H1 (cell line): ENCODE measurements at regions not wholly inside any gene's neighbourhood (a gene's known extent, or its start where the extent isn't known, plus 50 kb on each side); places are given as distances from the start of the nearest gene placed in this dataset.

ENCODE experiments used
- CTCF ChIA-PET: fragments of 300-600 bp; sonication (Branson Sonifier 250); formaldehyde crosslinking; loops from one replicate; lab custom pipeline; 2021; ENCODE audit not compliant: partially characterized antibody; lab: Charles Lee
- POLR2A ChIA-PET: fragments of 300-600 bp; sonication (Branson Sonifier 250); formaldehyde crosslinking; loops from one replicate; lab custom pipeline; 2021; ENCODE audit warnings: inconsistent platforms; ENCODE audit not compliant: partially characterized antibody; lab: Charles Lee
- DNase-seq, 2 experiments: peaks; one replicate each; pipeline versions ENCODE4 v3.0.0 to v3.0.0-alpha.2; 2010 to 2022; ENCODE audit warnings: low spot score in 2 of 2, low read depth in 1 of 2, mixed read lengths in 1 of 2
- FAIRE-seq: peaks from 2 replicates; lab custom pipeline; 2011; peaks lifted over from hg19 to GRCh38; lab: Jason Lieb, UNC
- H2AFZ ChIP-seq: 2 replicates; pipeline ENCODE4 v1.8.1; 2012; ENCODE audit warnings: low read length, inconsistent platforms
- H2AK5ac ChIP-seq: 2 replicates; pipeline ENCODE4 v1.6.1; 2013; ENCODE audit warnings: low read depth, low read length
- H2BK120ac ChIP-seq: replicated peaks from 2 replicates; pipeline ENCODE3; 2013; ENCODE audit warnings: low read depth, low read length, inconsistent platforms
- H2BK12ac ChIP-seq: 2 replicates; pipeline ENCODE4 v1.6.1; 2013; ENCODE audit warnings: low read depth, low read length
- H2BK15ac ChIP-seq: 2 replicates; pipeline ENCODE4 v1.6.1; 2013; ENCODE audit warnings: low read length
- H2BK20ac ChIP-seq: 2 replicates; pipeline ENCODE4 v1.6.1; 2013; ENCODE audit warnings: low read length
- H2BK5ac ChIP-seq: 2 replicates; pipeline ENCODE4 v1.6.1; 2013; ENCODE audit warnings: low read depth, low read length
- H3K14ac ChIP-seq: 2 replicates; pipeline ENCODE4 v1.6.1; 2013; ENCODE audit warnings: inconsistent platforms; ENCODE audit not compliant: insufficient read length
- H3K18ac ChIP-seq: 2 replicates; pipeline ENCODE4 v1.6.1; 2013; ENCODE audit warnings: low read length; ENCODE audit errors: extremely low read depth
- H3K23ac ChIP-seq: 2 replicates; pipeline ENCODE4 v1.6.1; 2013; ENCODE audit warnings: inconsistent platforms; ENCODE audit not compliant: insufficient read length
- H3K23me2 ChIP-seq: 2 replicates; pipeline ENCODE4 v1.6.1; 2013; ENCODE audit warnings: low read depth, low read length
- H3K27ac ChIP-seq: 2 replicates; pipeline ENCODE4 v1.6.1; 2011; ENCODE audit warnings: low read depth, low read length, inconsistent platforms
- H3K27me3 ChIP-seq, 4 experiments: replicated peaks in 1 of 4; 1 replicate in 1 of 4; 2 replicates in 3 of 4; pipeline versions ENCODE4 v1.6.1 to v1.8.1; 2011 to 2013; ENCODE audit warnings: low read length in 3 of 4, mild to moderate bottlenecking in 3 of 4, inconsistent platforms in 2 of 4, mixed read lengths in 2 of 4, moderate library complexity in 1 of 4; ENCODE audit not compliant: control insufficient read depth in 3 of 4, insufficient read depth in 3 of 4; ENCODE audit errors: extremely low read depth in 1 of 4
- H3K36me3 ChIP-seq, 4 experiments: 2 replicates each; pipeline versions ENCODE4 v1.6.1 to v1.8.1; 2011 to 2013; ENCODE audit warnings: mild to moderate bottlenecking in 4 of 4, low read length in 3 of 4, moderate library complexity in 2 of 4, control low read depth in 1 of 4, inconsistent platforms in 1 of 4; ENCODE audit not compliant: insufficient read depth in 4 of 4, control insufficient read depth in 2 of 4
- H3K4ac ChIP-seq: replicated peaks from 2 replicates; pipeline ENCODE3; 2013; ENCODE audit warnings: low read length, low read depth, mixed read lengths, inconsistent platforms; ENCODE audit not compliant: insufficient read length
- H3K4me1 ChIP-seq, 4 experiments: replicated peaks in 1 of 4; 1 replicate in 1 of 4; 2 replicates in 3 of 4; pipeline versions ENCODE4 v1.6.1 to v1.8.1; 2011 to 2013; ENCODE audit warnings: low read length in 3 of 4, inconsistent platforms in 2 of 4, mixed read lengths in 1 of 4; ENCODE audit not compliant: insufficient read depth in 4 of 4, control insufficient read depth in 3 of 4
- H3K4me2 ChIP-seq, 2 experiments: 2 replicates each; pipeline versions ENCODE4 v1.6.1 to v1.8.1; 2011 to 2013; ENCODE audit warnings: low read depth in 2 of 2, low read length in 2 of 2, control low read depth in 1 of 2, inconsistent platforms in 1 of 2, mild to moderate bottlenecking in 1 of 2; ENCODE audit not compliant: insufficient read depth in 1 of 2
- H3K4me3 ChIP-seq, 4 experiments: fragments of 200-600, 300-600 bp in 1 of 4; sonication (generic), shearing (Covaris generic), sonication (Bioruptor Twin) in 1 of 4; 2 replicates each; pipeline versions ENCODE4 v1.5.1 to v1.8.1; 2011 to 2016; ENCODE audit warnings: low read length in 4 of 4, low read depth in 3 of 4, control low read depth in 2 of 4, inconsistent platforms in 2 of 4, mild to moderate bottlenecking in 2 of 4, mixed read lengths in 1 of 4, moderate library complexity in 1 of 4; ENCODE audit not compliant: insufficient read depth in 2 of 4; ENCODE audit errors: extremely low read depth in 1 of 4
- H3K56ac ChIP-seq: replicated peaks from 2 replicates; pipeline ENCODE3; 2013; ENCODE audit warnings: low read depth, mild to moderate bottlenecking, mixed read lengths, low read length, inconsistent platforms; ENCODE audit not compliant: insufficient read length
- H3K79me1 ChIP-seq: 2 replicates; pipeline ENCODE4 v1.6.1; 2013; ENCODE audit warnings: low read depth, low read length, control low read depth
- H3K79me2 ChIP-seq, 2 experiments: 2 replicates each; pipeline versions ENCODE4 v1.6.1 to v1.8.1; 2012 to 2013; ENCODE audit warnings: low read length in 2 of 2, mild to moderate bottlenecking in 2 of 2, inconsistent platforms in 1 of 2; ENCODE audit not compliant: insufficient read depth in 2 of 2, control insufficient read depth in 1 of 2
- H3K9ac ChIP-seq, 4 experiments: replicated peaks in 1 of 4; 1 replicate in 1 of 4; 2 replicates in 3 of 4; pipeline versions ENCODE4 v1.6.1 to v1.8.1; 2011 to 2013; ENCODE audit warnings: low read depth in 3 of 4, low read length in 3 of 4, control low read depth in 2 of 4, mild to moderate bottlenecking in 2 of 4, moderate library complexity in 2 of 4, inconsistent platforms in 1 of 4; ENCODE audit errors: extremely low read depth in 1 of 4
- H3K9me3 ChIP-seq, 2 experiments: 2 replicates each; pipeline versions ENCODE4 v1.6.1 to v1.8.1; 2012 to 2013; ENCODE audit warnings: mild to moderate bottlenecking in 2 of 2, moderate library complexity in 2 of 2, control low read depth in 1 of 2, inconsistent platforms in 1 of 2, low read depth in 1 of 2, low read length in 1 of 2, mixed read lengths in 1 of 2; ENCODE audit not compliant: insufficient read depth in 2 of 2
- H4K20me1 ChIP-seq, 2 experiments: replicated peaks in 1 of 2; 2 replicates each; pipeline versions ENCODE3 to v1.8.1; 2011 to 2013; ENCODE audit warnings: inconsistent platforms in 2 of 2, low read length in 2 of 2, mild to moderate bottlenecking in 1 of 2; ENCODE audit not compliant: insufficient read depth in 2 of 2, control insufficient read depth in 1 of 2
- H4K5ac ChIP-seq: 2 replicates; pipeline ENCODE4 v1.6.1; 2013; ENCODE audit warnings: low read length, low read depth, mixed read lengths, inconsistent platforms; ENCODE audit not compliant: insufficient read length
- H4K8ac ChIP-seq: 2 replicates; pipeline ENCODE4 v1.8.0; 2013; ENCODE audit warnings: mild to moderate bottlenecking, moderate library complexity, low read length, inconsistent platforms; ENCODE audit not compliant: insufficient read depth; ENCODE audit errors: extremely low read depth
- H4K91ac ChIP-seq: replicated peaks from 2 replicates; pipeline ENCODE3; 2013; ENCODE audit warnings: low read length, mixed read lengths, inconsistent platforms; ENCODE audit not compliant: insufficient read length
- CBX8 ChIP-seq: fragments of 300-800, 300-1000 bp; sonication (generic); IDR thresholded peaks from 2 replicates; pipeline ENCODE4 v1.7.1; 2016; ENCODE audit warnings: low read depth, low read length, borderline replicate concordance
- EGR1 ChIP-seq: IDR thresholded peaks from 2 replicates; pipeline ENCODE4 v1.6.1; 2011; ENCODE audit warnings: low read depth, low read length, borderline replicate concordance
- GTF2F1 ChIP-seq: IDR thresholded peaks from 2 replicates; pipeline ENCODE4 v1.6.1; 2012; ENCODE audit warnings: low read depth, low read length, improper control_type of control experiment, borderline replicate concordance
- KDM5A ChIP-seq: fragments of 200-600 bp; IDR thresholded peaks from 2 replicates; pipeline ENCODE4 v1.7.1; 2012; ENCODE audit warnings: mild to moderate bottlenecking, low read length, inconsistent platforms, mixed read lengths
- RNF2 ChIP-seq: fragments of 200-900, 300-1000 bp; sonication (generic); IDR thresholded peaks from 2 replicates; pipeline ENCODE4 v1.7.1; 2016; ENCODE audit warnings: borderline replicate concordance, low read depth, mild to moderate bottlenecking, antibody characterized with exemption, low read length; ENCODE audit not compliant: poor library complexity, severe bottlenecking; ENCODE audit errors: missing control alignments
- SIX5 ChIP-seq: IDR thresholded peaks from 2 replicates; pipeline ENCODE4 v1.6.1; 2011; ENCODE audit warnings: mild to moderate bottlenecking, low read depth, low read length
- SP2 ChIP-seq: IDR thresholded peaks from 2 replicates; pipeline ENCODE4 v1.6.1; 2012; ENCODE audit warnings: mild to moderate bottlenecking, low read length, inconsistent platforms
- SRF ChIP-seq: IDR thresholded peaks from 2 replicates; pipeline ENCODE4 v1.6.1; 2011; ENCODE audit warnings: mild to moderate bottlenecking, low read depth, low read length, moderate library complexity
- TAF1 ChIP-seq: IDR thresholded peaks from 2 replicates; pipeline ENCODE4 v1.6.1; 2011; ENCODE audit warnings: mild to moderate bottlenecking, low read depth, low read length
- TBP ChIP-seq: IDR thresholded peaks from 2 replicates; pipeline ENCODE4 v1.6.1; 2011; ENCODE audit warnings: low read depth, low read length, improper control_type of control experiment
- TEAD4 ChIP-seq: IDR thresholded peaks from 2 replicates; pipeline ENCODE4 v1.6.1; 2012; ENCODE audit warnings: low read depth, low read length, inconsistent platforms, mixed read lengths
- WGBS, 2 experiments: shearing (Covaris generic) in 1 of 2; methylation state at CpG; one replicate each; pipeline versions ENCODE4 v1.1.6 to v1.1.7; 2013 to 2015; ENCODE audit warnings: low lambda C conversion rate in 2 of 2, mixed read lengths in 2 of 2, inconsistent platforms in 1 of 2, low coverage in 1 of 2, missing lambda C conversion rate in 1 of 2; ENCODE audit not compliant: insufficient replicate concordance in 2 of 2, insufficient coverage in 1 of 2, insufficient read length in 1 of 2; ENCODE audit errors: extremely low coverage in 1 of 2, missing lambda C conversion rate in 1 of 2; 5-methylcytosine and 5-hydroxymethylcytosine counted together
- TF ChIP-seq, protein P1 (sequence below): IDR thresholded peaks from 2 replicates; pipeline ENCODE4 v1.6.1; 2012; ENCODE audit warnings: inconsistent platforms
- TF ChIP-seq, protein P2 (sequence below): IDR thresholded peaks from 2 replicates; pipeline ENCODE4 v1.6.1; 2011; ENCODE audit warnings: low read depth, mild to moderate bottlenecking, low read length; ENCODE audit not compliant: insufficient read depth
- TF ChIP-seq, protein P3 (sequence below): IDR thresholded peaks from 2 replicates; pipeline ENCODE4 v1.6.1; 2012; ENCODE audit warnings: inconsistent platforms

DNA sequence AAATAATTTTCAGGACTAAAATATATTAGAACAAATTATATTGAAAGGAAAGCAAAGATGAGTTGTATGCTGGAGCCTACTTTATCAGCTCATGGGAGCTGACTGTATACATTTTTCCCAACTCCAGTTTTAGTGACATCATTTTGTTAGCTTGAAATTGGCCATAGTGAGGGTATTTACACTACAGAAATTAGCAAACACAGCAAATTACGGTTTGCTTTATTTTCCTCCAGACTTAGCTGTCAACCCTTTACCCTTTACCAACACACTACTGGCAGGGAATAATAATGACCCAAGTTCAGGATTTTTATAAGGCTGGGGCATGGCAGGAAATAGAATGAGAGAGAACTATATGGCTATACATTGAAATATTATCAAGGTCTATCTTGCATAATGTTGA lies 120.3 kb upstream of the PRSS1 start:
- H3K36me3 ChIP-seq: no peaks in the 10 kb centered on the region
- H3K9me3 ChIP-seq: no peaks in the 10 kb centered on the region
- H4K20me1 ChIP-seq: no peaks in the 10 kb centered on the region
- DNase-seq (no peak), FAIRE-seq (no peak)
- H3K27me3 ChIP-seq: no peaks in the 10 kb centered on the region
- H2AFZ ChIP-seq: no peak overlapping the region
- H3K4me3 ChIP-seq: no peak overlapping the region
- H3K4me2 ChIP-seq: no peak overlapping the region
- H2BK12ac ChIP-seq: no peak overlapping the region
- 86% methylated on average over 1 of the region's 1 CpG; no CpG with 5 or more reads in 1 of the 2 experiments for WGBS, 2 experiments
- H3K27ac ChIP-seq: no peak overlapping the region
- H3K23ac ChIP-seq: no peak overlapping the region
- H2BK5ac ChIP-seq: no peak overlapping the region
- no peak overlapping the region for H4K91ac ChIP-seq
- no peak overlapping the region for H2BK20ac ChIP-seq
- no peaks in the 10 kb centered on the region; the same call in 1 of the 2 replicates for H3K23me2 ChIP-seq
- no peak overlapping the region for H3K4ac ChIP-seq
- ChIA-PET CTCF (interaction anchor here (0.8 to 14.3 kb wide), 6 partner anchors 26 to 290 kb away, joined by 3 to 381 read pairs (median 10); no protein-coding TSS in a partner anchor), POLR2A (no interaction called here)
- no peak overlapping the region for H3K14ac ChIP-seq
- H3K79me1 ChIP-seq: no peaks in the 10 kb centered on the region
- no peak overlapping the region for H2BK120ac ChIP-seq
- H3K56ac ChIP-seq: no peak overlapping the region
- H3K9ac ChIP-seq: no peak overlapping the region
- H3K18ac ChIP-seq: no peak overlapping the region
- no peak overlapping the region for H4K5ac ChIP-seq
- no peak overlapping the region for H2BK15ac ChIP-seq
- H3K4me1 ChIP-seq: peaks cover 0 to 3% (median 0%) of the 10 kb centered on the region in 4 experiments; a peak in 1 of 7 replicates
- H2AK5ac ChIP-seq: no peak overlapping the region
- H4K8ac ChIP-seq: no peak overlapping the region
- no peaks in the 10 kb centered on the region for H3K79me2 ChIP-seq
- TF ChIP-seq TBP: no peak
- TF ChIP-seq KDM5A: no peak
- TF ChIP-seq, protein P1, sequence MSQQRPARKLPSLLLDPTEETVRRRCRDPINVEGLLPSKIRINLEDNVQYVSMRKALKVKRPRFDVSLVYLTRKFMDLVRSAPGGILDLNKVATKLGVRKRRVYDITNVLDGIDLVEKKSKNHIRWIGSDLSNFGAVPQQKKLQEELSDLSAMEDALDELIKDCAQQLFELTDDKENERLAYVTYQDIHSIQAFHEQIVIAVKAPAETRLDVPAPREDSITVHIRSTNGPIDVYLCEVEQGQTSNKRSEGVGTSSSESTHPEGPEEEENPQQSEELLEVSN: no peak
- TF ChIP-seq, protein P2, sequence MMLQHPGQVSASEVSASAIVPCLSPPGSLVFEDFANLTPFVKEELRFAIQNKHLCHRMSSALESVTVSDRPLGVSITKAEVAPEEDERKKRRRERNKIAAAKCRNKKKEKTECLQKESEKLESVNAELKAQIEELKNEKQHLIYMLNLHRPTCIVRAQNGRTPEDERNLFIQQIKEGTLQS: no peak
- TF ChIP-seq GTF2F1: no peak
- no peak for TF ChIP-seq RNF2
- no peak for TF ChIP-seq TAF1
- no peak for TF ChIP-seq SIX5
- TF ChIP-seq TEAD4: no peak
- no peak for TF ChIP-seq SRF
- no peak for TF ChIP-seq EGR1
- TF ChIP-seq CBX8: no peak
- TF ChIP-seq SP2: no peak
- TF ChIP-seq, protein P3, sequence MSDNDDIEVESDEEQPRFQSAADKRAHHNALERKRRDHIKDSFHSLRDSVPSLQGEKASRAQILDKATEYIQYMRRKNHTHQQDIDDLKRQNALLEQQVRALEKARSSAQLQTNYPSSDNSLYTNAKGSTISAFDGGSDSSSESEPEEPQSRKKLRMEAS: no peak
